ENCODE measurements at regions not wholly inside any gene's neighbourhood (a gene's known extent, or its start where the extent isn't known, plus 50 kb on each side); places are given as distances from the start of the nearest gene placed in this dataset.
"Not testable (repeated sequence)": the region's sequence is repeated elsewhere in the genome, so short reads cannot be mapped to it uniquely, and the experiment has no call there.

- DNase-seq (ENCODE audit: low spot score), result no peak
Observed at GRCh38 chr11:98180511-98180910, 840.2 kb upstream of the CNTN5 start.

GRCh38 chr11:98180921-98181320, 839.8 kb upstream of the CNTN5 start:
- no peak for DNase-seq (ENCODE audit: low spot score)

- DNase-seq (ENCODE audit: low spot score), result no peak
Observed at GRCh38 chr11:98183034-98183433, 837.7 kb upstream of the CNTN5 start.

- DNase-seq (ENCODE audit: low spot score), result no peak
Observed at GRCh38 chr11:98185245-98185644, 835.5 kb upstream of the CNTN5 start.

- DNase-seq (ENCODE audit: low spot score), result no peak
Observed at GRCh38 chr11:98194611-98195010, 826.1 kb upstream of the CNTN5 start.

- DNase-seq (ENCODE audit: low spot score), result no peak
Observed at GRCh38 chr11:98195300-98195699, 825.4 kb upstream of the CNTN5 start.

GRCh38 chr11:98207086-98207485, 813.7 kb upstream of the CNTN5 start:
- no peak for DNase-seq (ENCODE audit: low spot score)

- no peak for DNase-seq (ENCODE audit: low spot score)
Observed at GRCh38 chr11:98227278-98227677, 793.5 kb upstream of the CNTN5 start.

GRCh38 chr11:98230678-98231077, 790.1 kb upstream of the CNTN5 start:
- DNase-seq (ENCODE audit: low spot score), result no peak

- DNase-seq (ENCODE audit: low spot score), result no peak
Observed at GRCh38 chr11:98234698-98235097, 786.1 kb upstream of the CNTN5 start.

- no peak for DNase-seq (ENCODE audit: low spot score)
Observed at GRCh38 chr11:98243897-98244296, 776.9 kb upstream of the CNTN5 start.

GRCh38 chr11:98260983-98261382, 759.8 kb upstream of the CNTN5 start:
- DNase-seq (ENCODE audit: low spot score), result no peak

- no peak for DNase-seq (ENCODE audit: low spot score)
Observed at GRCh38 chr11:98277251-98277912, 743.4 kb upstream of the CNTN5 start.

- no peak for DNase-seq (ENCODE audit: low spot score)
Observed at GRCh38 chr11:98289617-98290263, 731.0 kb upstream of the CNTN5 start.

- no peak for DNase-seq (ENCODE audit: low spot score)
Observed at GRCh38 chr11:98296091-98296880, 724.5 kb upstream of the CNTN5 start.

GRCh38 chr11:98300719-98301118, 720.0 kb upstream of the CNTN5 start:
- DNase-seq (ENCODE audit: low spot score), result no peak

- no peak for DNase-seq (ENCODE audit: low spot score)
Observed at GRCh38 chr11:98307827-98308491, 712.8 kb upstream of the CNTN5 start.

- DNase-seq (ENCODE audit: low spot score), result not testable (repeated sequence)
Observed at GRCh38 chr11:98330306-98330705, 690.4 kb upstream of the CNTN5 start.

- DNase-seq (ENCODE audit: low spot score), result no peak
Observed at GRCh38 chr11:98358551-98358950, 662.2 kb upstream of the CNTN5 start.

GRCh38 chr11:98365190-98365589, 655.6 kb upstream of the CNTN5 start:
- no peak for DNase-seq (ENCODE audit: low spot score)

GRCh38 chr11:98365941-98366340, 654.8 kb upstream of the CNTN5 start:
- DNase-seq (ENCODE audit: low spot score), result no peak

GRCh38 chr11:98390391-98390790, 630.4 kb upstream of the CNTN5 start:
- no peak for DNase-seq (ENCODE audit: low spot score)

- not testable (repeated sequence) for DNase-seq (ENCODE audit: low spot score)
Observed at GRCh38 chr11:98394500-98394899, 626.2 kb upstream of the CNTN5 start.

Data from germinal center (tissue), 1 donor.